Endothelial cell of umbilical vein (primary cell): ENCODE measurements at regions not wholly inside any gene's neighbourhood (a gene's known extent, or its start where the extent isn't known, plus 50 kb on each side); places are given as distances from the start of the nearest gene placed in this dataset.

Source experiments
- BruUV-seq: library from RNA; stranded (reverse); fragments of 400-500 nt; replicated peaks from 2 replicates; lab custom pipeline; 2021; lab: Mats Ljungman, UMichigan
- CTCF ChIA-PET: fragments of 300-600, 350-600 bp; sonication (Branson Sonifier 250); formaldehyde crosslinking; loops from one replicate; lab custom pipeline; 2021; ENCODE audit warnings: antibody characterized with exemption, inconsistent platforms; lab: Charles Lee
- POLR2A ChIA-PET: fragments of 300-600, 350-600 bp; sonication (Branson Sonifier 250); formaldehyde crosslinking; loops from one replicate; lab custom pipeline; 2021; ENCODE audit warnings: antibody characterized with exemption, inconsistent platforms; lab: Charles Lee
- DNase-seq: peaks from one replicate; pipeline ENCODE4 v3.0.0-alpha.2; 2011; ENCODE audit warnings: low read depth, low spot score
- FAIRE-seq: peaks from 2 replicates; lab custom pipeline; 2011; peaks lifted over from hg19 to GRCh38; lab: Jason Lieb, UNC
- H2AFZ ChIP-seq: 2 replicates; pipeline ENCODE4 v1.6.0; 2012; ENCODE audit warnings: low read depth, low read length, control low read depth, inconsistent platforms
- H3K27ac ChIP-seq: 2 replicates; pipeline ENCODE4 v1.5.1; 2011; ENCODE audit warnings: low read depth, mild to moderate bottlenecking, control low read depth, low read length, moderate library complexity; ENCODE audit not compliant: insufficient read depth
- H3K27me3 ChIP-seq, 2 experiments: 2 replicates each; pipeline versions ENCODE4 v1.6.0 to v1.6.1; 2011; ENCODE audit warnings: low read length in 2 of 2, mixed read lengths in 1 of 2; ENCODE audit not compliant: control insufficient read depth in 2 of 2, insufficient read depth in 2 of 2
- H3K36me3 ChIP-seq, 2 experiments: 2 replicates in 1 of 2; 3 replicates in 1 of 2; pipeline ENCODE4 v1.5.1; 2011; ENCODE audit warnings: low read length in 2 of 2, mild to moderate bottlenecking in 1 of 2, moderate library complexity in 1 of 2; ENCODE audit not compliant: control insufficient read depth in 2 of 2, insufficient read depth in 2 of 2; ENCODE audit errors: extremely low read depth in 1 of 2
- H3K4me1 ChIP-seq: 3 replicates; pipeline ENCODE4 v1.5.1; 2011; ENCODE audit warnings: mild to moderate bottlenecking, low read length; ENCODE audit not compliant: control insufficient read depth, insufficient read depth; ENCODE audit errors: extremely low read depth
- H3K4me2 ChIP-seq: 2 replicates; pipeline ENCODE4 v1.6.1; 2011; ENCODE audit warnings: low read length, control low read depth, mixed read lengths; ENCODE audit not compliant: insufficient read depth
- H3K4me3 ChIP-seq, 3 experiments: fragments of 200-600 bp in 1 of 3; sonication (generic), shearing (Covaris generic) in 1 of 3; replicated peaks in 1 of 3; 2 replicates each; pipeline ENCODE4 v1.5.1; 2011 to 2016; ENCODE audit warnings: control low read depth in 3 of 3, low read length in 3 of 3, mild to moderate bottlenecking in 2 of 3, inconsistent platforms in 1 of 3, low read depth in 1 of 3, moderate library complexity in 1 of 3; ENCODE audit not compliant: insufficient read depth in 1 of 3
- H3K79me2 ChIP-seq: 2 replicates; pipeline ENCODE4 v1.6.0; 2012; ENCODE audit warnings: low read length, inconsistent platforms; ENCODE audit not compliant: control insufficient read depth, insufficient read depth
- H3K9ac ChIP-seq: replicated peaks from 2 replicates; pipeline ENCODE3; 2011; ENCODE audit warnings: low read length, control low read depth; ENCODE audit not compliant: insufficient read depth; ENCODE audit errors: extremely low read depth
- H3K9me1 ChIP-seq: replicated peaks from 3 replicates; pipeline ENCODE4 v1.6.0; 2011; ENCODE audit warnings: mild to moderate bottlenecking, low read length; ENCODE audit not compliant: control insufficient read depth, insufficient read depth; ENCODE audit errors: extremely low read depth
- H3K9me3 ChIP-seq: replicated peaks from 2 replicates; pipeline ENCODE4 v1.5.1; 2012; ENCODE audit warnings: low read length, inconsistent platforms; ENCODE audit not compliant: control insufficient read depth, insufficient read depth
- H4K20me1 ChIP-seq: replicated peaks from 2 replicates; pipeline ENCODE3; 2011; ENCODE audit warnings: mild to moderate bottlenecking, low read length; ENCODE audit not compliant: control insufficient read depth, insufficient read depth; ENCODE audit errors: extremely low read depth
- EZH2 ChIP-seq: IDR thresholded peaks from 2 replicates; pipeline ENCODE4 v1.6.1; 2012; ENCODE audit warnings: borderline replicate concordance, low read depth, mild to moderate bottlenecking, moderate library complexity, low read length, inconsistent platforms; ENCODE audit not compliant: severe bottlenecking
- FOS ChIP-seq: IDR thresholded peaks from 2 replicates; pipeline ENCODE4 v1.6.1; 2011; ENCODE audit warnings: mild to moderate bottlenecking, low read length, moderate library complexity, borderline replicate concordance; ENCODE audit not compliant: insufficient read depth
- GATA2 ChIP-seq: IDR thresholded peaks from 2 replicates; pipeline ENCODE4 v1.7.0; 2011; ENCODE audit warnings: low read depth, mild to moderate bottlenecking, moderate library complexity, mixed read lengths, low read length; ENCODE audit not compliant: insufficient read length, insufficient read depth
- JUN ChIP-seq: IDR thresholded peaks from 2 replicates; pipeline ENCODE4 v1.6.1; 2011; ENCODE audit warnings: borderline replicate concordance, low read depth; ENCODE audit not compliant: insufficient read length, insufficient read depth
- MYC ChIP-seq: IDR thresholded peaks from one replicate; pipeline ENCODE4 v1.6.1; 2011; ENCODE audit warnings: mild to moderate bottlenecking, low read depth, low read length
- POLR2A ChIP-seq: IDR thresholded peaks from 2 replicates; pipeline ENCODE4 v1.6.1; 2012; ENCODE audit warnings: low read depth, mild to moderate bottlenecking, control low read depth, low read length
- POLR2AphosphoS5 ChIP-seq: IDR thresholded peaks from 2 replicates; pipeline ENCODE4 v1.6.1; 2012; ENCODE audit warnings: low read depth, mild to moderate bottlenecking, control low read depth, low read length, moderate library complexity; ENCODE audit not compliant: insufficient read depth
- dilution Hi-C: fragments of 300-500 bp; cut with MboI; formaldehyde crosslinking; loops from one replicate; pipeline ENCODE4 v1.15.0; 2019; ENCODE audit warnings: low sequenced_read_pairs; ENCODE audit not compliant: extremely low pct_ligation_motif_present
- intact Hi-C: fragments of 100-400 bp; cut with micrococcal nuclease; formaldehyde crosslinking; loops from one replicate; pipeline ENCODE4 v1.10.0; 2022
- TF ChIP-seq, protein P1 (sequence below): IDR thresholded peaks from 2 replicates; pipeline ENCODE4 v1.6.1; 2011; ENCODE audit not compliant: insufficient read depth, insufficient read length
- TF ChIP-seq, protein P2 (sequence below), 2 donors: IDR thresholded peaks; 1 replicate in 1 of 2; 2 replicates in 1 of 2; pipeline ENCODE4 v1.5.1; 2011; ENCODE audit warnings: low read length in 2 of 2, mild to moderate bottlenecking in 2 of 2, moderate library complexity in 2 of 2, control low read depth in 1 of 2, inconsistent platforms in 1 of 2, low read depth in 1 of 2; ENCODE audit not compliant: insufficient read depth in 1 of 2; ENCODE audit errors: extremely low read depth in 1 of 2

DNA sequence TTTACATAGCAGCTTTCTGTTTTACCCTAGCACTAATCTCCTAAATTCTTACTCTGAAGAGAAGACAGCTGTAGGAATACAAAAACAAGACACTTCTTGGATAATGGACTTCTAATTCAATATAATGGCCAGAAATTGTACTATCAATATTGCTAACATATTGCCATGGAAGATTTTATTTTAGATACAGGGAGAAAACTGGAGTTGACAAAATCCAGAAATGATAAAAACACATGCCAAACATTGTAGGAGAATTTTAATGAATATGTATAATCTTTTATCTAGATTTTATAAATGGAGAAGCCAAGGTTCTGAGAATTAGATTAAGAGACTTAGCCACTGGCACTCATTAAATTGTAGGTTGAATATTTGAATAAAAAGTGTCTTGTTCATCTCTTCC lies 1838.8 kb upstream of the LRRTM1 start:
- H3K9me3 ChIP-seq = no peaks in the 10 kb centered on the region
- H3K27ac ChIP-seq = no peak overlapping the region
- no peaks in the 10 kb centered on the region for H3K27me3 ChIP-seq
- no peaks in the 10 kb centered on the region for H3K9me1 ChIP-seq
- POLR2A ChIA-PET = no interaction called here
- TF ChIP-seq, protein P1, sequence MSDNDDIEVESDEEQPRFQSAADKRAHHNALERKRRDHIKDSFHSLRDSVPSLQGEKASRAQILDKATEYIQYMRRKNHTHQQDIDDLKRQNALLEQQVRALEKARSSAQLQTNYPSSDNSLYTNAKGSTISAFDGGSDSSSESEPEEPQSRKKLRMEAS = no peak
- TF ChIP-seq POLR2A (no peak), GATA2 (no peak), FOS (no peak), JUN (no peak), MYC (no peak), EZH2 (no peak), POLR2AphosphoS5 (no peak)
- TF ChIP-seq, protein P2, sequence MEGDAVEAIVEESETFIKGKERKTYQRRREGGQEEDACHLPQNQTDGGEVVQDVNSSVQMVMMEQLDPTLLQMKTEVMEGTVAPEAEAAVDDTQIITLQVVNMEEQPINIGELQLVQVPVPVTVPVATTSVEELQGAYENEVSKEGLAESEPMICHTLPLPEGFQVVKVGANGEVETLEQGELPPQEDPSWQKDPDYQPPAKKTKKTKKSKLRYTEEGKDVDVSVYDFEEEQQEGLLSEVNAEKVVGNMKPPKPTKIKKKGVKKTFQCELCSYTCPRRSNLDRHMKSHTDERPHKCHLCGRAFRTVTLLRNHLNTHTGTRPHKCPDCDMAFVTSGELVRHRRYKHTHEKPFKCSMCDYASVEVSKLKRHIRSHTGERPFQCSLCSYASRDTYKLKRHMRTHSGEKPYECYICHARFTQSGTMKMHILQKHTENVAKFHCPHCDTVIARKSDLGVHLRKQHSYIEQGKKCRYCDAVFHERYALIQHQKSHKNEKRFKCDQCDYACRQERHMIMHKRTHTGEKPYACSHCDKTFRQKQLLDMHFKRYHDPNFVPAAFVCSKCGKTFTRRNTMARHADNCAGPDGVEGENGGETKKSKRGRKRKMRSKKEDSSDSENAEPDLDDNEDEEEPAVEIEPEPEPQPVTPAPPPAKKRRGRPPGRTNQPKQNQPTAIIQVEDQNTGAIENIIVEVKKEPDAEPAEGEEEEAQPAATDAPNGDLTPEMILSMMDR (IDR thresholded peaks at IDR 0.05; ENCODE audit: extremely low read depth in 1 of 2, insufficient read depth in 1 of 2, low read depth in 1 of 2, low read length in 2 of 2) = no peak
- intact Hi-C loops = no loop called here
- H3K4me1 ChIP-seq = no peaks in the 10 kb centered on the region
- no peak overlapping the region for H3K4me3 ChIP-seq
- DNase-seq (no peak), FAIRE-seq (no peak)
- H2AFZ ChIP-seq = no peak overlapping the region
- no peak overlapping the region for H3K9ac ChIP-seq
- H3K36me3 ChIP-seq = no peaks in the 10 kb centered on the region
- no peak overlapping the region for H3K4me2 ChIP-seq
- no peaks in the 10 kb centered on the region for H3K79me2 ChIP-seq
- dilution Hi-C loops = no loop called here
- H4K20me1 ChIP-seq = no peaks in the 10 kb centered on the region
- CTCF ChIA-PET = no interaction called here
- no TSS peak for BruUV-seq
